HG02870 (cell line): ENCODE measurements at regions not wholly inside any gene's neighbourhood (a gene's known extent, or its start where the extent isn't known, plus 50 kb on each side); places are given as distances from the start of the nearest gene placed in this dataset.

Source experiments
- ATAC-seq: cut with Tn5 transposase; IDR thresholded peaks from one replicate; pipeline ENCODE4 v1.9.1; 2021; ENCODE audit warnings: mild to moderate bottlenecking, moderate library complexity; ENCODE audit not compliant: unreplicated experiment

DNA sequence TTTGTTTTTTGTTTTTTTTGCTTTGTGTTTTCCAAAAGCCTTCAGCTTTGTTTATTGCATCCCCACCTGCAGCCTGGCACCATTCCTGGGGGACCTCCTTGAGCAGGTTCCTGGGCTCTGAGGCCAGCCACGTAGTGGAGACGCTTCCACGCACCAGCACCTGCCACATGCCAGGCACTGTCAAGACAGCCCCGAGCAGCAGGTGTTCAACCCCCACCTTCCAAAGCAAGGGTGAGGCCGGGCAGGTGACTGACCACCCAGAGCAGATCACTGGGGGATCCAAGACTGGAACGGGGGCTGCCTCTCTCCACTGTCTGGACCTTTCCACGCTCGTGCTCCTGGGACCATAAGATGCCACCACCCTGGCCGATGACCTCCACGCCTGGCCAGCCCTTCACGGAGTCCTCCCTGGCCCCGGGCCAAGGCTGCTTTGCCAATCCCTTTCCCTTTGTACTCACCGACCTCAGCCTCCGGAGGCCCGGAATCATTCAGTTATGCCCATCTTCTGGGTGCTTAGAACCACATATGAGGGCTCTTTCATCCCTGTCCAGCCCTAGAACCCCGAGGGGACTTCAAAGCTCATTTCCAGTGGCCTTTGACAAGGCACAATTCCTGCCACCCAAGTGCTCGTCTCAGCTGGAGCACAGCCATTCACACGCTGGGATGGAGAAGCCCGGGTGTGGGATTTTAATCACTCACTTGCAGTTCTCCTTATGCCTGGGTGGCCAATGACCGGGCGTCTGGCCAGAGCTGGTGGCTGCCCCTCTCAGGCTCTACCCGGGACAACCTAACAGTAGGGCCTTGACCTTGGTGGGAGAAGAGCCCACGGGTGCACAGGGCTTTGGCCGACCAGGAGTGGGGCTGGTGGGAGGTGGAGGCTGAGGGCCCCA lies 330.8 kb downstream of the NPHP4 start:
- ATAC-seq: no peak

DNA sequence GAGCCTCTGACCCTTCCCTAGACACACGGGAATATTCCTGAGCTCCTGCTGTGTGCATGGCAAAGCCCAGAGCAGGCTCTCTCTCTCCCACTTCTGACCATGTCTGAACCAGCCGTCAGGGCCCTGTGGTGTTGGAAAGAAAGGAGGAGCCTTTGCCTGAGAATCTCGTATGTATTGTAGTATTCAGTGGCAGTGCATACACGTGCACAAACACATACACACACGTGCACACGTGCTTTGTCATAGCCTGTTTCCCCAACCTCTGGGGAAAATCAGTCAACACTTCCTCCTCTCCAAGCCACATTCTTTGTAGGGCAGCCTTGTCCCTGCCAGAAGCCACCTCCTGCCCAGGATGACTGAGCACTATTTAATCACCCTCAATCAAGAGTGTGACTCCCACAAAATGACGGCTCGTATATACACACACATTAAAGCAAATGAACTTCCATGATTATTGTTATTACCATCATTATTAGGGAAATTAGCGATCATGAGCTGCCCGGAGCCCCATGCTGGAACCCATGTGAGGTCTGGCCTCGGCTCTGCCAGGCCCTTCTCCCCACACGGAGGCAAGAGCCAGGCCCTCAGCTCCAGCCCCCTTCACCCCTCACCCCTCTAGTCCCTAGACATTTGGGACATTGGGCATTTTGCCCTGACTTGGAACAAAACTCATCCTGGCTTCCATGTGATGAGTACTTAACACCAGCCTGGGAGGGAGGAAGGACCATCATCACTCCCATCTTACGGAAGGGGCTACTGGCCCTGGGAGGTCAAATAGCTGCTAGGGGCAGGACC lies 331.9 kb downstream of the NPHP4 start:
- ATAC-seq: no peak

DNA sequence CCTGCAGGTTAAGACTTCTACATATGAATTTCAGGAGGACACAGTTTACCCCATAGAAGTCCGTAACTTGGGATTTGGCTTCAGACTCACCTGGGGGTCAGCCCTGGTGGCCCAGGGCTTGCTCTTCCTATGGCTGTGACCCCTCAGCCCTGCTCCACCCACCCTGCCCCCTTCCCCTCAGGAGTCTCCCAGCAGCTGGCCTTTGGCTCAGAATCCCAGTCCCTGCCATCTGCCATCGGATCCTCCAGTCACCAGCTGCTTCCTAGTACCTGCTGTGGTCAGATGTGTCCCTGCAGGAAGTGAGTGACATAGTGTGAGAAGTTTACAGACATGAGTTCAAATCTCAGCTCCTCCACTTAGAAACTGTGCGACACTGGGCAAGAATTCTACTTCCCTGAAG lies 332.6 kb downstream of the NPHP4 start:
- ATAC-seq: no peak

DNA sequence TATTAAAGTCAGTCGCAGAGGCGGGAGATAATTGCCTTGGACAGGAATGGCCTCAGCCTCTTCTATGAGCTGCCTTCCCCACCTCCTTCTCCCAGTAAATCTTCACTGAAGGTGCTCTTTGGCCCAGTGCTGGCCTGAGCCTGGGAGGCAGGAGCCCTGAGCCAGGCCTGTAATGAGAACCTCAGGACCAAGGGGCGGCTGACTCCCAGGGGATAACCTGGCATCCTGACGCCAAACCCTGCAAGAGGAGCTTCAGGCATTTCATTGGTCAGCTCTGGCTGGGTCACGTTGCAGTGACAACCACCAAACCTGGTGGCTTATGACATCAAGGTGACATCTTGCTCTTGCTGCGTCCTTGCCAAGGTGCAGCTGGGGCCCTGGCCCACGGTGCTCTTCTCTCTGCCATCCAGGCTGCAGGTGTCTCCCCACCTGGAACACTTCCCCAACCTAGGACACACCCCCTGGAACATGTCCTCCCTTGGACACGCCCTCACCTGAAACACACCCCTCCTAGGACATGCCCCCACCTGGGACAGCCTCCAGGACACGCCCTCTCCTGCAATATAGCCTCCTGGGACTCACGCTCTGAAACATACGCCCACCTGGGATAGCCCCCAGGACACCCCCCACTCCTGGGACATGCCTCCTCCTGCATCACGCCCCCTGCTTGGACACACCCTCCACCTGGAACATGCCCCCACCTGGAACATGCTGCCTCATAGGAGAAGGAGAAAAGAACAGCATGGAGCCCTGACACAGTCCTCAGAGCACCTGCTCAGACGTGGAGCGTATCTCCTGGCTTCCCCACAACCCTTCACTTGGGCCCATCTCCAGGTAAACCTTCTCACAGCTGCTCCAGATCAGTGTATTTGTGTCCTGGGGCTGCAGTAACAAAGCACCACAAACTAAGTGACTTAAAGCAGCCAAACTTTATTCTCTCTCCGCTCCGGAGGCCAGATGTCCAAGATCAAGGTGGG lies 333.6 kb downstream of the NPHP4 start:
- no peak for ATAC-seq

DNA sequence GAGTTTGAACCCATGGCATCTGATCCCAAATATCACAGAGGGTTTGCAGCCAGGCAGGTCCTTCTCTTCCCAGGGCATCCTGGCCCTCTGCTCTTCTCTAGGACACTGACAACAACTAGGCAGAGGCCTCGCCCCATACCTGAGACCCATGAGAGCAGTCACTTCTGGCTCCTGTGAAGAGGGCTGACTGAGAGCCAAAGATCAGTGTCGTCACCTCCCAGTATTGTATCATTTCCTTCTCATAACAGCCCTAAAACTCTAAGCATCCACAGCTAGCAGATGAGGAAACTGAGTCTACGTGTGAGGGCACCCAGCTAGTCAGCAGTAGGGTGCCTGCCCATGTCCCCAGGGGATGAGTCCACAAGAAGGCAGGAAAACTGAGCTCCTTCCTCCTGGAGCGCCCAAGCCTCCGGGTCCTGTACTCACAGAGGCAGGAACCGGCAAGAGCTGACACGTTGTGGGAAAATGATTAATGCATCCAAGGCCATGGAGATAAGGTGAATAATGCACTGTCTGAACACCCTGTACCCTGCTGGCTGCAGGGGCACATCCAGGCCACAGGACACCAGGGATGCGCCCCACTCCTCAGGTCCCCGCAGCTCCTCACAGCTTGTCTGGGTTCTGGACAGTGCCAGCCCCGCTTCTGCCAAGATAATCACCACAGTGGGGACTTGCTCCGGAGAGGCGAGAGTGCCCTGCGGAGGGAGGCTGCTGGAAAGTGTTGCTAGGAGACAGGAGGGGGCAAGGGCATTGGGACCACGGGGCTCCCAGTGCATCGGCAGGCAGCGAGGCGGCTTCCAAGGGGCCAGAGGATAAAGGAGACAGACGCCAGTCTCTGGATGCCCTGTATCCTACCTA lies 340.0 kb downstream of the NPHP4 start:
- ATAC-seq: no peak

DNA sequence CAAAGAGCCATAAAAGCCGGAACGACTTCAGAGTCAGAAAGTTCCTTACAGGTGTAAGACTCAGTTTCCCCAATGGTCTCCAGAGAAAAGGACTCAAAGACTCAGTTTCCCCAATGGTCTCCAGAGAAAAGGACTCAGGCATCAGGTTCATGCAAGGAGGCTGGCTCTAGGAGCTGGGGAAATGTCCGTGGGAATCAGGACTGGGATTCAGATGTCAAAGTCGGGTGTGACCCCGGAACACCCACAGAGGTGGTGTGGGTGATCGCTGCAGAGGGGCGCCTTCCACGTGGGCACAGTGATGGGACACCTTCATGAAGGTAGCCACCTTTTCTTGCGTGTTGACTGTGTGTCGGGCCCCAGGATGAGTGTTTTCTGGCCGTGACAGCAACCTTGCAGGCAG lies 340.8 kb downstream of the NPHP4 start:
- no peak for ATAC-seq

DNA sequence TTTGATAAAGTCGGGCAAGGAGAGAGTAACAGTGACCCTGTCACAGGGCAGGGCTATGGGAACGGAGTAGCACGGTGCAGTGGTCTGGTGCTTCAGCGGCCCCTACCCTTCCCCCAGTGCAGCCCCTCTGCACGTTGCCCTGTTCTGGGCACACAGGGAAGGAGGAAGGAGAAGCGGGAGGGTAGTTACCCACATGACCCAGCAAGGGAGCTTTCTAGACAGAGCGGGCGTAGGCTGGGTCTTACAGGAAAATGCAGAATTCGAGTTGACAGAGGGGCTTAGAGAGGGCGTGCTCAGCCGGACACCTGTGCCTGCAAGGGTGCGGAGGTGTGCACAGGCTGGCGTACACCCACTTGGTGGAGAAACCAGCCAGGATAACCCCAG lies 341.2 kb downstream of the NPHP4 start:
- ATAC-seq: no peak

DNA sequence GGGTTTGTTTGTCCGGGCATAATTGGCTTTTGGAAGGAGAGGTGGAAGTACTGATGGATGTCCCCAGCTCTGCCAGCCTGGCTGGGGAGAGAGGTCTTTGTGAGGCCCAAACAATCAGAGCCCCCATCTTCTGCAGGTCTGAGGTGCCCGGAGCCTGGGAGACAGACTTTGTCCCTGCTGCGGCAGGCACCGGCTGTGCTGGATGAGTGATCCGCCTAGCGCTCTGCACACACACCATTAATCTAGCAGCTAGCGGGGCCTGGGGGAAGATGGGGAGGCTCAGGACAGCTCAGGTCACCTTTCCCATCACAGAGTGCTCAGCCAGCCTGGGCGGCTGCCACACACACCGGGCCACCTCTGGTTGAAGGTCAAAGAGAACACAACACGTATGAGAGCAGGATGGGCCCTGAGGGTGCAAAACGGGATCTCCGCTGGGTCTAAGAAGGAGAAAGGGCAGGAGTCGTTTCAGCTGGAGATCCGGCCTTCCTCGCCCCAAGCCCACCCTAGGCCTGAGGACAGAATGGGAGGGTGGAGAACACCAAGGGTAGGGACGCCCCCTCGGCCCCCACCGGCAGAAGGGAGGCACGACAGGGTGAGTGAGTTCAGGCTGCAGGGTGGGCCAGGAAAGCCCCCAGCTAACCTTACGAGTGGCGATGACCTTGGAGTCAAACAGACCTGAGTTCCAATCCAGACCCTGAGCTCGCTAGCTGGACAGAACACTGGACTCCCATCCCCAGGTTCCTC lies 341.8 kb downstream of the NPHP4 start:
- ATAC-seq: no peak

DNA sequence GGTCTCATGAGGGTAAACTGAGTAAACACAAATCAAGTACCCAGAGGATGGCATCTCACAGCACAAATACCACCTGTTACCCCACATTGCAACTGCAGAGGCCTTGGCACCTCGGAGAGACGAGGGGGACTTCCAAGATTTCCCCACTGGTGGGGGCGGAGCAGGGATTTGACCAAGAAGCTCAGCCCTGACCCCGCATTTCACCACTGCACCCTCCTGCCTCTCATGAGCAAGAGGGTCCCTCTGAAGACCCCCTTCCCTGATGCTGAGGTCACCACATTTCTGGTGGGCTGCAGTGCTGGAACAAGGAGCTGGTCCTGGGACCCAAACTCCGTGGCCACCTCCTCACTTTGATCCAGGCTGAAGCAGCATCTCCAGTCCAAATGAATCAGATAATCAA lies 342.4 kb downstream of the NPHP4 start:
- no peak for ATAC-seq

DNA sequence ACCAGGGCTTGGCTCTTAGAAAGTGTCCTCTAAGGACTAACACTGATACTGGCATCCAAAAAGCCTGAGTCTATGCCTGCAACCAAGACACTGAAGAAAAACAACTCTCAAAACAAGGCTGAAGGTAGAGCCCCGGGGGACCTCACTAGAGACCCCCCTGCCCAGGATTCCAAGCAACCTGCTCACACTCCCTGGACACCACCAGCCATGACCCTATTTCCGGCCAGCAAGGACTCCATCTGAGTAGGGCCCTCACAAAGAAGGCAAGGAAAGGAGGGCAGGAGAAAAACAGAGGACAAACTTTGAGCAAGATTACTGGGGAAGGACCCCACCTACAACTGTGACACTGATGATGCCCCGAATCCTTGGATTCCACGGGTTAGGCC lies 343.1 kb downstream of the NPHP4 start:
- ATAC-seq: no peak

DNA sequence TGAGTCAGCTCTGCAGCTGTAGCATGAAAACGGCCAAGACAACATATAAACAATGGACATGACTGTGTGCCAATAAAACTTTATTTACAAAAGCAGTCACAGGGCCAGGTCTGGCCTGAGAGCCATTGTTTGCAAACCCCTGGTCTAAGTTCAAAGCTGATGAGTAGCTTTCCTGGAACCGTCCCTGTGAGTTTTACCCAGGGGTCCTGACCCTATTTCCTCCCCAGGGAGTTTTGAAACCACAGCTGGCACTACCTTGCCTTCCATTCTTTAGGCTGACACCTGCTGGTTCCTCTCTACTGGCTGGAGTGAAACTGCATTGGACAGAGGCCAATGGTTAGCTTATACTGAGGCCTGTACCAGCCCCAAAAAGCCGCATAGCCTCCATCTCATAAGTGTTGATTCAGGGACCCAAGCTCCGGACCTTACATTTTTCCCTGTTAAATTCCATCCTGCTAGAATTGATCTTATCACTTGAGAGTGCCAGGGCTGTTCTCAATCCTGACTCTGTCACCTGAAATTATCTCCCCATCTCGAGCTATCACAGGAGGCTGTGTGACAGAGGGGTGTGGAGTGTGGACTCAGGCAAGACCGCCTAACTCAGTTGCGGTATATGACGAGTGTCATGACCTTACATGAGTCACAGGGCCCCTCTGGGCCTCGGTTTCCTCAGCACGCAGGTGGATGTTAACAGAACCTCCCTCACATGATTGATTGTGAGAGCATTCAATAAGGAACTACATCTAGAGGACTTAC lies 343.6 kb downstream of the NPHP4 start:
- ATAC-seq: no peak

DNA sequence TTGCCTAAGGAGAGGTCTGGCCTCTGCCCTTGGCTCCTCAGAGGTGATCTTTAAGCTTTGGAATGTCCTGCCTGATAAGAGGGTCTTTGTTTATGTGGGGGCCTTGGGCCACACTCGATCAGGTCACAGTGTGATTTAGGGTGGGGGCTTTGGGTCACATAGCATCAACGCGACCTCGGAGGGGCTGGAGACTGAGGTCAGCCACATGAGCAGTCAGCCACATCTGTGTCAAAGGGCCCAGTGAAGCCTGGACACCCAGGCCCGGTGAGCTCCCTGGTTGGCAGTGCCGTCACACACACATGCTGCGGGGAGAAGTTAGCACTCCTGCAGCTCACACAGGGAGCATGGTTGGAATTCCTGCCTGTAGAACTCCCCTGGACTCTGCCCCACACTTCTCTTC lies 345.0 kb downstream of the NPHP4 start:
- ATAC-seq: no peak

DNA sequence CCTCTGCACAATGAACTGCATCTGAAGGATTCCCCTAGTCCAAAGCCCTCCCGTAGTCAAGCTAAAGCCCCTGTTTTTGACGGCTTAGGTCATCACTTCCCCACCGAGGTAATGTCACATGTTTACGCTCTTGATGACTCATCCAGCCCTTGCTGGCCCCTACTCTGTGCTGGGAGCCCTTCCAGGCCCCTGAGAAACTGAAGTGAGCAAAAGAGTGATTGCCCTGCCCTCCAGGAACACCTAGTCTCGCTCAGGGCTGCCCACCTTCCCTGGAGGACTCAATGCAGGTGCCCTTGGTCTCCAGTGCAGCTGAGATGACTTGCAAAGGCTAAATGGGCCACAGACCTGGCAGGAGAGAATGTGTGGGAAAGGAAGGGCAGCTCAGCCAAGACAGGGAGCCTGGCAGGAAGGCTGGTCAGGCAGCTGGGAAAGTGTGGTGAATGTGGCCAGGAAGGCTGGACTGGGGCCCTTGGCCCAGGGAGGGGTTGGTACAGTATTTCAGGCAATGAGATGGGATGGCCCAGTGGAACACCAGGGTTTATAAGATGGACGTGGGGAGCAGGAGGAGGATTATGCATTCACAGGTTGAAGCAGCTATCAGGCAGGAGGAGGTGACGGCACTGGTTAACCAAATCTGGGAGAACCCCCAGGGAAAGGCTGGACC lies 345.6 kb downstream of the NPHP4 start:
- ATAC-seq: no peak

DNA sequence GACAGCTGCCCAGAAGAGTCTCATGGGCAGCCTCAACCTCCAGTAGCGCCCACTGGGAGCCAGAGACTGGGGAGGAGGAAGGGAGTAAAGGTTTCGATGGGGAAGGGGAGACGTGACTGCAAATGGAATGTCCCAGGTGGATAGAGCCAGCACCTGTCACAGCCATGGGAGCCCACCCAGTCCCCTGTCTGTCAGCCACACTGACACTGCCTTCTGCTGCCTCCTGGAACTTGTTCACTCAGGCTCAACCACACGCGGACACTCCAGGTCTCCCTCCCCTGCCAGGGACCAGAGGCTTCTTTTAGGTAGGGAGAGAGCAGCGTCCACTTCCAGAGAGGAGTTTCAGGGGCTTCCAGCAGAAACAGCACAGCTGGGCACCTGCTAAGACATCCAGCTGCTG lies 346.3 kb downstream of the NPHP4 start:
- no peak for ATAC-seq

DNA sequence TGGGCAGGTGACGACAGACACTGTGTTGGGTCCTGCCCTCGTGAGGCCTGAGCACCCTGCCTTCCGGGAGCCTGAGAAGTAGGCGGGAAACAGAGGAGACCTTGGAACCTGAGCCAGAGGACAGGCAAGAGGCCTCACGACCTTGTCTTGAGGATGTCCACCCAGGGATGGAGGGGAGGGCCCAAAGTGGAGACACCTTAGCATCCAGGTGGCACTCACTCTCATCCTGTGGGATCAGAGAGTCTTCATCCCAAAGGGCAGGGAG lies 347.2 kb downstream of the NPHP4 start:
- no peak for ATAC-seq

DNA sequence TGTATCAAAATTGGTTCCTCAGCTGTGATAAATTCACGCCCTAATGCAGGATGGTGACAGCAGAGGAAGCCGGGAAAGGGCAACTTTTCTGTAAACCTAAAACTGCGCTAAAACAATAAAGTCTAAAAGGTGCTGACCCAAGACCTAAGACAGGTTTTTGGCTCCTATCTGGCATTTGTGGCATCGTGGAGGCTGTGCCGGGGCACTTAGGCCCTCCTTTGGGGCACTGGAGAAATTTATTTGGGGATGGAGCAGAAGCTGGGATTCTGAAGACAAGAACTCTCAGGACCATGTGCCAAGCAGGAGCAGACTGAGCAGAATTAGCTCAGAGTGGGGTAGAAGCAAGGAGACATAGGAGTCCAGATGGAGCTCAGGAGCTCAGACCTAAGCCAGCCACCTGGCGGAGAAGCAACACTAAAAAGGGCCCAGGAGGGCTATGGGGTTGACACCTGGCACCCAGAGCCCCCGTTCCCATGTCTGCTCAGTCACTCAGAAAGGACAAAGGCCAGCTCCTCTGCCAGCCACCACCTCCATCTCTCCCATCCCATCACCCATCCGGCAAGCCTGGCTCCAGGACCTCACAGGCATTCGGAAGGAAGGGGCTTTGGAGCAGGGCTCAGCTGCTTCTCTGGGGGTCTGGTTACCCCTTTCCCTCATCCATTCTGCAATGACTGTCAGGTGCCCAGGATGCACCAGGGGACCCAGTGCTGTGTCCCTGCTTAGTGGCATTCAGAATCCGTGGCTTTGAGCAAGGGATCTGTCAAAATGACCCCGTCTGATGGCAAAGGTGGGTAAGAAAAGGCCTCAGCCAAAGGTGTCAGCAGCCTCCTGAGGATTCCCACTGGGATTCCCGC lies 347.7 kb downstream of the NPHP4 start:
- ATAC-seq: no peak

DNA sequence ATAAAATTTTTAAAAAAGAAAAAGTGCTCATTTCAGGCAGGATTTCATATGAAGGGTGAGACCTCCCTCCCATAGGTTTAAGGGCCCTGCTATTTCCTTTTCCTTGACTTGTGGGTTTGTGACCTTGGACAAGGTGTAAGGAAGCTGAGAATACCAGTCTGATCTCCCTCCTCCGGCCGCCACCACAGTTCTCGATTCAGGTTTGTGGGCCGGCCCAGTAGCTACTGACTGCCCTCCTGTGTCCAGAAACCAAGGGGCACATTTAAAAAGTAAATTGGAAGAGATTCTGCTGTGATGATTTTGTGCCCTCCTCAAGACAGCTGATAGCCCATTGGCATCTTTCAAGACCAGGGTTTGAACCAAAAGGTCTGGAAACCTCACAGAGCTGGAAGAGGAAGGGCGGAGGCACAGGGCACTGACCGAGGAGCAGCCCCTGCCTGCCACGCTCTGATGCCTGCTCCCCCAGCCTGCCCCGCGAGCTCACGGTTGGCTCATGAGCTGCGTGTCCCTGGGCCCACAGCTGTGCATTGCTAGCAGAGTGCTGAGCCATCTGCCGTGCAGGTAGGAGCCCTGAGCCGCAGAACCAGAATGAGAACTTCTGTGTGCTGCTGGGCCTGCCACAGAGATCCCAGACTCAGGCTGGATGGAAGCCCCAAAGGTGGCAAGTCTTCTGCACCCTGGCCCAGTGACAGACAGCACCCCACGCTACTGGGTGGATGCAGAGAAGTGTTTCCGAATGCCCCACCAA lies 348.7 kb downstream of the NPHP4 start:
- ATAC-seq: no peak
